Panc1 (cell line): ENCODE measurements at regions not wholly inside any gene's neighbourhood (a gene's known extent, or its start where the extent isn't known, plus 50 kb on each side); places are given as distances from the start of the nearest gene placed in this dataset.

ENCODE experiments used
- CTCF ChIP-seq: fragments of 450-650 bp; IDR thresholded peaks from 2 replicates; pipeline ENCODE4 v1.5.1; 2017; ENCODE audit warnings: mild to moderate bottlenecking
- POLR2AphosphoS5 ChIP-seq: IDR thresholded peaks from 2 replicates; pipeline ENCODE4 v1.6.1; 2012; ENCODE audit warnings: mild to moderate bottlenecking, low read depth, low read length, moderate library complexity
- REST ChIP-seq, 2 experiments: IDR thresholded peaks; 2 replicates each; pipeline ENCODE4 v1.6.1; 2011 to 2012; ENCODE audit warnings: low read depth in 2 of 2, control low read depth in 1 of 2, low read length in 1 of 2, mild to moderate bottlenecking in 1 of 2, moderate library complexity in 1 of 2; ENCODE audit not compliant: insufficient read depth in 1 of 2
- SIN3A ChIP-seq: IDR thresholded peaks from 2 replicates; pipeline ENCODE4 v1.6.1; 2012; ENCODE audit warnings: low read depth, mild to moderate bottlenecking, low read length, moderate library complexity, borderline replicate concordance; ENCODE audit not compliant: insufficient read depth

- TF ChIP-seq CTCF (no peak), POLR2AphosphoS5 (no peak), REST (IDR thresholded peaks at IDR 0.05; ENCODE audit: insufficient read depth in 1 of 2, low read depth in 2 of 2, low read length in 1 of 2) (no peak), SIN3A (no peak)
Measured at GRCh38 chr9:79433703-79434102, 138.1 kb upstream of the TLE4 start.
